COLO668 (cell line): ENCODE measurements at regions not wholly inside any gene's neighbourhood (a gene's known extent, or its start where the extent isn't known, plus 50 kb on each side); places are given as distances from the start of the nearest gene placed in this dataset.
"Not testable (repeated sequence)": the region's sequence is repeated elsewhere in the genome, so short reads cannot be mapped to it uniquely, and the experiment has no call there.

Experiments used
- DNase-seq: peaks from one replicate; lab custom pipeline; 2025; ENCODE audit not compliant: unreplicated experiment; lab: John Stamatoyannopoulos, UW

DNA sequence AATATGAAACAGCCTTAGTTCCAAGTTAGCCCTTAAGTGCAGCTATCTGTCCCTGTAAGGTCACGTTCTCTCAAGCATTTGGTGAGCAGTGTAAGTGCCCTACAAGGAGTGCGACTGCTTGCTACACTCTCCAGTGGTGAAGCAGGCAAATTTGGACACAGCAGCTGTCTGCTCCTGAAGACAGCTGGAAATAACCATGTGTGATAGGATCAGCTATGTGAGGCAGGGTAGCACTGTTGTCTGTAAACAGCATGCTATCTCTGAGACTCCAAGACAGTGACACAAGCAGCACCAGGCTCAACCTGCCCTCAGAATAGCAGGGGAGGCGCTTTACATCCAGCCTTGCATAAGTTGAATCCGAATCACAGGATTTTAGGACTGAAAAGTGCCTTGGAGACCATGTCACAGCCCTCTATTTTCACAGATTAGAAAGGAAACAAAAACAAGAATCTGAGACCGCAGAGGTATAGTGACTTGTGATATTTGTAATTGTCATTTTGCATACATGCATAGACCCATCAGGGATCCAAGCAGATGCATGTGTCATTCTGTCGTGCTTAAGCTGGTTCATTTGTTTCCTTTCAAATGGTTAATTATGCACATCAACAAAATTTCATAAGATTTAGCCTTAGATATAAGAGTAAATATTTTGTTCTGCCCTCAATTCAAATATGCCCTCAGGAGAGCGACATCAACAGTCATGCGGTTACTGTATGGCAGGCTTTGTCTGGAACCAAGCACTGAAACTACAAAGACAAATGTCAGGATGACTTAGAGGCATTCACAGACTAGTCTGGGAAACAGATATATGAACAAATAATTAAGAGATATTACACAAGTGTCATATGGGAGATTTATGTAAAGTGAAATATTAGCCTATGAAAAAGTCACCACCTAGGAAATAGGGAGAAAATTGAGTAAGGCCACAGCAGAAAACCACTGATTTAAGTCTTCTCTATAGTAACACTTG is 134.9 kb upstream of the NRIP1 start:
- DNase-seq, result no peak

DNA sequence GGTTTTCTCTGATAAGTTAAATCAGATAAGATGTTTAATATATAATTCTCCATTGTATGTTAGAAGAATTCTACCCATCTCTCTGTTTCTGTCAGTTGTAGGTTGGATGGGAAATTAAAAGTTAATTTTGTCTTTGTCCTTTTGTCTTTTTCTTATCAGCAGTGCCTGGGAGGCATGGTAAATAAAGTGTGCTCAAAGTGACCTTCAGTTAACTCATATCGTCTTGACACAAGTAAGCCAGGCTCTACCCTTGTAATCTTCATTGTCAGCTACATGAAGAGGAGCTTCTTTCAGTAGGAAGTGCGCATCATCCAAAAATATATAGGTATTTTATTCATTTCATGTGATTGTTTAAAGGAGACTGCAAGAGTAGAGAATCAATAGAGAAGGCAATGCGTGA is 138.9 kb upstream of the NRIP1 start:
- no peak for DNase-seq

DNA sequence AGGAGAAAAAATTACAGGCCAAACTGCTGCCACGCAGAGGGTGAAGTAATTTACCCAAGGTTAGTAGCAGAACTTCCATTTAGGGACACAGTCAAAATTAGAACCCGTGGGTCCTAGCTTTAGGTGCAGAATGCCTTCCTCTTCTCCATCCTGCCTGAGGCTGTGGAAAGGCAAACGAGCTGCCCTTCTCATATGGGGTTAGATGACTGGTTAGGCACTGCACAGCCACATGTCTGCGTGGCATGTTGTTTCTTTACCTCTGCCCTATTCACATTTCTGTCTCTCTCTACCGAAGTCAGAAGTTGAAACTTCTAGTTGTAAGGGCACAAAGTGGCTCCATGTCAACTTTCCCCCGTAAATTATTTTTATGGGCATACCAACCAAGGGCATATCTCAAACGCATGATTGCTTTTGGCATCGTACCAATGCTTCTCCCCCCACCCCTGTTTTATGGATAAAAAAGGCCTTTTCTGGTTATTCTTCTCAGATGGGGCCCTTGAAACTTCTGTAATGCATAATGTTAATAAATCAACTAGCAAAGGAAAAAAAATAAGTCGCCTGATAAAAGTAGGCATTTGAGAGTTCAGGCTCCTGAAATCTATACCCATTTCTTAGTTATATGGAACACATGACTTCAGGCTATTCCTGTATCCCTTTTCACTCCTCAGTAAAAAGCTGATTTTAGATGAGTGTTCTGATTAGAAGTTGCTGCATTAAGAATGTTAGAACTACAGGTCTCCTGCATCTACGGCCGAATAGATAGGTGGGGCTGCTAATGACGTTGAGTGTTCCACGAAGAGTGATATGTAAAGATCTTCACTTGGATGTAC is 139.6 kb upstream of the NRIP1 start:
- DNase-seq, result no peak

DNA sequence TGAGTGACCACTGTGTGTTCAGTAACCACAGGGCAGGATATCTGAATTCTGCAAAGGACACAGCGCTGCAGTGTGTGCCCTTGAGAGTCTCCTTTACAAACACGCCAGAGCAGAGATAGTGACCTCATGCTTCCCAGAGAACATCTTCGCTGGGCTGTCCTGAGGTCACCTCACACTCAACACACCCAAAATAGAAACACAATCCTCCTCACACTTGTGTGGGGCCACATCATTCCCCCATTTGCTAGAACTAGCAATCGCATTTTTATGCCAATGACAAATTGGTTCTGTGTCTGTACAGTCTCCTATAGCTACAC is 140.1 kb upstream of the NRIP1 start:
- DNase-seq, result no peak

DNA sequence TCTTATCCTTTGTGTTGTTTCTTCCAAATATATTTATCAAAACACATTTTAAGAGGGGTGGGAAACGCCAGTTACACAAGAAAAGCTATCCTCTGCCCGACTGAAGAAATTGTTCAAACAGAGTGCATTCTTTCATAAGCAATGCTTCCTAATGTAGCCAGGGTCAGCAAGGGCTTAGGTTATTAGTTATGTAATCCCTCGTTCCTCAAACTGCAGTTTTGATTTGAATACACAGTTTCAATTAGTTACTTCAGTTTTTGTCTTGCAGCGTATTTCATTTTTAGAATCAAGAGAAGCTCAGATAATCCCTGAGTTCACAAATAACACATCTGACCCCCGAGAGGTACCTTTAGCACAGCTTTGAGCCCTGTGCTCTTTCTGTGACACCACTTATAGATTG is 141.7 kb upstream of the NRIP1 start:
- DNase-seq, result no peak

DNA sequence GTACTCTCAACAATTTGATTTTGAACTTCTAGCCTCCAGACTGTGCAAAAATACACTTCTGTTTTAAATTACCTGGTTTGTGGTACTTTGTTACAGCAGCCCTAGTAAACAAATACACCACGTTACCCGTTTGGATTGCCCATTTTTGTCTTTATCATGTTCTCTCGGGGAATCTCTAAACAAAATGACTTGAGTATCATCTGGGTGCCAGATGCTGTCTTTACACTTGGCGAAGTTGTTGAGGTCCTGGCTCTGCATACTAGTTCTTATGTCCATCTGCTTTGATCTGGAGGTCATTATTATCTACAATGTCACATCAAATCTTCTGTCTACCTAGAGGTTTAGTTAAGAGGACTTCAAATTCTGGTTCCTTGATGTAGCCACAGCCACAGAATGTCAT is 142.4 kb upstream of the NRIP1 start:
- no peak for DNase-seq

DNA sequence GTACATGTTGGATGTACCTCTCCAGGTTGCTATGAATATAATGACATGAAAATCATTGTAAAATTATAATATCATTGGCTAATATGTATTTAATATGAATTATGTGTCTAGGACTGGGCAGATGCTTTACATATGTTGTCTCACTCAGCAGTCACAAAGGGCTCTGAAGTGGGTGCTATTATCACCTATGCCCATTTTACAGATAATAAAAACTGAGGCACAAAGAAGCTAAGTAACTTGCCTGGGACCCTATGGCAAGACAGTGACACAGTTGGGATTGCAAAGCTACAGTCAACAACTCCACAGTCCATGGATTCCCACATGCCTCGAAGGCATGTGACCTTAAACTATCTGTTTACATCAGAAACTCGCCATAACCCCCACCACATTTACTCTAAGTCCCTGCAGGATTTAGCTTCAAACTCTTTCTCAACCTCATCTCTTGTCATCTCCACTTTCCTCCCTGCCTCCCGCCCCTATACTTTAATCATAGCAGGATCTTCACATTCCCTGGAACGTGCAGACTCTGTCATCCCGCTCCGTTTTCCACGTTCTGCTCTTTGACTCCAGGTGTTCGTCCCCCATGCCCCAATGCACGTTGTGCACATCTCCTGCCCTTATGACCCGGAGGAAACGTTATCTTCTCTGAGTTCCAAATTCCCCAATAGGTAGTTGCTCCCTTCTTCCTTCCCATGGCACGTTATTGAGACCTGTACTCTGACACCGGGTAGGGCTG is 143.0 kb upstream of the NRIP1 start:
- DNase-seq, result no peak

DNA sequence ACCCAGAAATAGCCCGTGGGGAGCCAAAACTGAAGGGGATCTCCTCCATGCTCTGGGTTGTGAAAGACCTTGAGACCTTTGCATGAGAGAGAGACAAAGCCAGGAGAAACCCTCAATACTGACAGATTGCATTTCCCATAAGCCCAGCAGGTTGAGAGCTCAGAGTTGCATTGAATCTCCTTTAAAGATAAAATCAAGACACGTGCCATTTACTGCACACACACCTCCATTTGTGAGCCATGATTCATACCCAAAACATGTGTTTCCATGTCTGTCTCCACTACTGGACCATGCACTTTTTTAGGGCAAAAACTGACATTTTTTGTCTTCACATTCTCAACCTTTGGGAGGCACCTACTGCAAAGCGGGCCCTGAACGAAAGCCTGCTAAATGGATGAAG is 144.0 kb upstream of the NRIP1 start:
- DNase-seq, result no peak

DNA sequence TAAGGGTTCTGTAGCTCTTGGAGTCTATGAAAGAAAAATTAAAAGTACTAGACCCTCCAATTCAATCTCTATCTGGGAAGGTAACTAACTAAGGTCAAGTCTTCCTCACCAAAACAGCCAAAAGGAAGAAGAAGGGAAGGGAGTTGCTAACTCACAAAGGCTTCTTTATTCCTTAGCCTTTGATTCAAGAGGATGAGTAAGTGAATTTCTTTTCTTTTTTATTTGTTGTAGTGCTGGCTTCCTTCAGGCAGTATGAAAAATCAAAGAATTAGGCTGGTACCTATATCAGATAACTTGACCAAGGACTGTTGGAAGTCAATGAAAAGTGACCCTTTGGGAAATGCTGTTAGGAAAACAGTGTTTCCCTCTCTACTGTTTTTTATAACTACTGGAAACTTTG is 144.4 kb upstream of the NRIP1 start:
- DNase-seq, result no peak

DNA sequence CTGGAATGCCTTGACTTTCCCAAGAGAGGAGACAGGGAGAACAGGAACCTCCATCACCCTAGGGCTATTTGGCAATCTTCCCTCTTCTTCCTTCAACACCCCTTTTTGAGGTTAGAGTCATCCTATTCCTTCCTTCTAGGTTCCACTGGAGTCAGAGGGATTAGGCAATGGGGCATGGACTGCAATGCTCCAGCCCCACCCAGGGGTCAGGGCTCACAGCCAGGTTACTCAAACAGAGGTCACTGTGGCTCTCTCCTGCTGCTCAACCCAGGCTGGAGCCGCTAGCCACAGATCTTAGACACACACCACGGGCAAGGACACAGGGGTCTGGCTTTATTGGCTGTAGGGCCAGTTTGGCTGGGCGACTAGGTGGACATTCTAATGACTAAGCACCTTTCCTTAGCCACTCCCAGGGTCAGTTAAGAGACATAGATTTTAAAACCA is 145.5 kb upstream of the NRIP1 start:
- DNase-seq, result no peak

DNA sequence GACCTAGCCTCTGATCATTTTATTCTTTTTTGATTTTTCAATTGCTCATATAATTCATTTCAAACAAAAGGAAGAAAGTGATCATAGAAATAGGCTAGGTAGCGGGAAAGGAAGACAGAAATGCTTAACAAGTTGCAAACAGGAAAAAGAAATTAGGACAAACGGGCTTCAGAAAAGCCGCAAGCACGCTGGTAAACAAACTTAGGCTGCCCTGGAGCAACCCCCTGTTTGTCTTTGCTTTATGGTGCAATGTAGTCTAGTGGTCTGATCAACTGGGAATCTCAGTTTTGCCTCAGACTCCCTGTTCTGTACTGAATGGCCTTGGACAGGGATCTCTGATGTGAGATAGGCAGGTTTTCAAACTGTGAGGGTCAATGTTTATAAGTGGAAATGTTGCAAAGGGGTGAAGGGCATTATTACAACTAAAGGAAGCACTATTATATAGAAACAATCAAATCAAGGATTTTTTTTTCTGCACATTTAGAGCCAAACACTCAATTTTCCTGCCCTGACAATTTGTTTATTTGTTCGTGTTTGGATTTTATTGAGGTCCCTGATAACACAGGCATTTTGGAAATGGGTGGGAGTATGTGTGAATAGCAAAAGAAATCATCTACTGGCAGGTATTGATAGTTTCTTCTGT is 146.8 kb upstream of the NRIP1 start:
- no peak for DNase-seq

DNA sequence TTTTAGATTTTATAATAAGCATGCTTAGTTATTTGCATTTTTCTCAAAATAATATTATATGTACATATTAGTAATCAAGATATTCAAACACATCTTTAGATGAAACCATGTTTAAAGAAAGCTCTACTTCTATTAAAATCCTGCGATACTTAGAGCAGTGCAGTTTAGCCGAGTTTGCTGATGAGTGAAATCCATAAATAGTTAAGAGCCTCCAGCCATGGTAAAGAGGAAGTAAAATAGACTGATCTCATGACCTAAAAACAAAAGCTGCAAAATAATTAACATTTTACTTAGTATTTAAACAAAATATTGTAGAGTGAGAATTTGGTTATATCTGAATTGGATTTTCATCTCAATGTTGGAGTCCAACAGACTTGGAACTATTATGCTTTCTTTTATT is 147.4 kb upstream of the NRIP1 start:
- DNase-seq, result no peak

DNA sequence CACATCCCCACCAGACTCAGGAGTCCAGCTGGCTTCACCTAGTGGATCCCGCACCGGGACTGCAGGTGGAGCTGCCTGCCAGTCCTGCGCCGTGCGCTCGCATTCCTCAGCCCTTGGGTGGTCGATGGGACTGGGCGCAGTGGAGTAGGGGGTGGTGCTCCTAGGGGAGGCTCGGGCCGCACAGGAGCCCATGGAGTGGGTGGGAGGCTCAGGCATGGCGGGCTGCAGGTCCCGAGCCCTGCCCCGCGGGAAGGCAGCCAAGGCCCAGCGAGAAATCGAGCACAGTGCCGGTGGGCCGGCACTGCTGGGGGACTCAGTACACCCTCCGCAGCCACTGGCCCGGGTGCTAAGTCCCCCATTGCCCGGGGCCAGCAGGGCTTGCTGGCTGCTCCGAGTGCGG is 153.7 kb upstream of the NRIP1 start:
- DNase-seq, result not testable (repeated sequence)

DNA sequence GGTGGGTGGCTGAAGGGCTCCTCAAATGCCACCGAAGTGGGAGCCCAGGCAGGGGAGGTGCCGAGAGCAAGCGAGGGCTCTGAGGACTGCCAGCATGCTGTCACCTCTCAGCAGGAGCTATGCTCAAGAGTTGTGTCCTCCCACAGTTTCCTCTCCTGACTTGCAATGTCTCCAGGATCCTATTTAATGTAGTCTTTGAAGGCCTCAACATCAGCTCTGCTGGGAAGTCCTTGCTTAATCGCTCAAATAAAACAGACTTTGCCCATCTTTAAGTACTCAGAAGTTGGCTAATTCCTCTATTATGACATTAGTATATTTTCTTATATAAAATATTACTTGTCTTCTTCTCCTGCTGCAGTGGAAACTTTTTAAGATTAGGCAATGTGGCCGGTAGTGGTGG is 154.2 kb upstream of the NRIP1 start:
- DNase-seq, result no peak

DNA sequence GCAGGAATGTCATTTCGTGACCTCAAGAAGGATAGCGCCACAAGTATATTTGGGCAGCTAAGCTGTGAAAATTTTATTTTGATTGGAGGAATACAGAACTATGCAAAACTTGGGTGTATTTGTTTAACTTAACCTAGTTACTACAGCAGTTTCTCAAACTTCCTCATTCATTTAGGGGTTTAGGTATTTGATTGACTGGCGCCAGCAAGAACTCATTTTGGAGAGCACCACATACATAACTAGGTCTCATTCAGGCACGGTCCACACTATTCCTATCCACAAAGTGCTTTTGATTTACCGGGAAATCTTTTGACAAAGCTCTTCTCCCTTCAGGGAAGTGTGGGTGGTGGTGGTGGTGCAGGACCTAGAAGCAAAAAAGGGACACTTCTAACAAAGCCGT is 155.1 kb upstream of the NRIP1 start:
- DNase-seq, result no peak

DNA sequence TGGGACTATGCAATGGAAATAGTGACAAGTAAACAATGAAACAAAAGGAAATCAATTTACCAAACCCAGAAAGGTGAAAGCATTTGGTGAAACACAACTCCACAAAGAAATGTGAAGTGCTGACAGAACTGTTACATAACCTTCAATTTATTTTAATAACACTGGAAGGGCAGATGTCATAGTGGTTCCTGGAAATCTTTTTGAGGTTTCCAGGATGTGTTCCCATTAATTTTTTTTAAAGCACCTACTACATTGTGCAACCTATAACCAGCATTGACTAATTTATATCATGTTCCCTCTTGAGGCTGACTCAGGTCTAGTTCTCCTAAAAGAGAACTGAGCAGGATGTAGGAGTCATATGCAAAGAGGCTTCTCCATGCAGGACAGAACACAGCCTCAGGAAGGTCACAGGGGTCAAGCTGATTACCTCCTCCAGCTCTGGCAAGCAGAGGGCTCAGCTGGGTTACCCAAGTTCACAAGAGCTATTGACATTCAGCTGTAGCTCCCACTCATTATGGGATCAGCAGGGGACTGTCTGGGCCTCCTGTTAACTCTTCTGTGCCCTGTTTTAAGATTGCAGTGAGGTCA is 157.1 kb upstream of the NRIP1 start:
- DNase-seq, result peak; percentile 23

DNA sequence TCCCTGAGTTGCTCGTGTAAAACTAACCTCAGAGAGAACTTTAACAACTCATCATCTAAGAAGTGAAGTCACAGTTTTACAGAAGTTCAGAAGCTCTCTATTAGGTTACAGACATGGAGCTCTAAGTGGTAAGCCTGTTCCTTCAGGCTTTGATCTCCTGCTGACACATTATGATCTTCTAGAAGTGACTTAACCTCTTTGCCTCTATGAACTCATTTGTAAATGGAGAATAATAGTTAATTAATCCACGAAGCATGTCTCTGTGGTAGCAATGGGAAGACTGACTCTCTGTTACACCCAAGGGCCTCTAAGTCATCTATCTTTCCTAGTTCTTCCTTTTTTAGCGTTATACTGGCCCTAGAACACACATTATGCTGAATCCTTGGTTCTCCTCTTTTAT is 157.9 kb upstream of the NRIP1 start:
- no peak for DNase-seq

DNA sequence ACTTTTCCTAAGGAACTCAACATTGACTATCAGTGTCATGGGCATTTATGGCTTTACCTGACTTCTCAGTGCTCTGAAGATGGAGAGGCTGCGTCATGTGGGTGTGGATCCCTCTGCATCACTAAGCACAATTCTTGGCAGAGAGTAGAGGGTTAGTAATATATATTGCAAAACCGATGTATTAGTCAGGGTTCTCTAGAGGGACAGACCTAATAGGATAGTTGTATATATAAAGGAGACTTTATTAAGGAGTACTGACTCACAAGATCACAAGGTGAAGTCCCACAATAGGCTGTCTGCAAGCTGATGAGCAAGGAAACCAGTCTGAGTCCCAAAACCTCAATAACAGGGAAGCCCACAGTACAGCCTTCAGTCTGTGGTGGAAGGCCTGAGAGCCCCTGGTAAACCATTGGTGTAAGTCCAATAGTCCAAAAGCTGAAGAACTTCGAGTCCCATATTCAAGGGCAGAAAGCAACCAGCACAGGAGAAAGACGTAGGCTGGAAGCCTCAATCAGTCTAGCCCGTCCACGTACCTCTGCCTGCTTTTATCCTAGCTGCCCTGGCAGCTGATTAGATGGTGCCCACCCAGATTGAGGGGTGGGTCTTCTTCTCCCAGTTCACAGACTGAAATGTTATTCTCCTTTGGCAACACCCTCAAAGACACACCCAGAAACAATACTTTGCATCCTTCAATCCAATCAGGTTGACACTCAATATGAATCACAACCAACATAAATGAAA is 159.7 kb upstream of the NRIP1 start:
- no peak for DNase-seq

DNA sequence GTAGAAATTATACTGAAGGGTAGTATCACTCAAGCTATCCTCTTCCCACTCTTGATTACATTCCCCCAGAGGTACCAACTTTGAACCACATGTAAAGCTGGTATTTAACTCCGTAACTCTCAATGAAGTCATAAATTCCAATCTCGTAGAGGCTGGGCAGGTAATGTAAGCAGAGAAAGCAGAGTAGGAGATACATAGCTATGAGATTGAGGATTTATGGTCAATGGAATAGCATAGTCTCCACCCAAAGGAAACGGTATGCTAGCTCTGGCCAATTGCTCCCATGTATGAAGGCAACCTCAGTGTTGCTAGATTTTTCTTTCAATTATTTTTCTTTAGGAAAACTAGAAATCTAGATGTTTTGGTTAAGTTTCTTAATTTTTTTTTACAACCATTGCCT is 163.1 kb upstream of the NRIP1 start:
- DNase-seq, result no peak

DNA sequence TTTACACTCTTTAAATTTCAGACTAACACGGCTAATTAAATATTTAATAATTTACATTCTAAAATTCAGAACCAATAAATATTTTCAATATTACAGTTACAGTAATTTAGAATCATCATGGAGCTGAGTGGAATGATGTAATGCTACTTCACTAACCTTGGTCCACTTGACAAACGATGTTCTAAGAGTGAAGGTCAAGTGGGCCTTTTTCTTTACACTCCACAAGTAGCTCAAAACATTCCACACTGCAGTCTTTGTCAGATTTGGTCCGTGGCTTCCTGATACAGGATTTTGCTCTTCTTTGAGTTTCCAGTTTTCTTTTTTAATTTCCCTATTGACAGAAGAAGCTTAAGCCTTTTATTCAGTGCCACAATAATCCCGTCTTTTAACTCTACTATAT is 164.6 kb upstream of the NRIP1 start:
- DNase-seq, result no peak
